Fibroblast of skin of scalp (primary cell): ENCODE measurements at regions not wholly inside any gene's neighbourhood (a gene's known extent, or its start where the extent isn't known, plus 50 kb on each side); places are given as distances from the start of the nearest gene placed in this dataset.

Source experiments
- DNase-seq: peaks from one replicate; pipeline ENCODE4 v3.0.0-alpha.2; 2013

DNA sequence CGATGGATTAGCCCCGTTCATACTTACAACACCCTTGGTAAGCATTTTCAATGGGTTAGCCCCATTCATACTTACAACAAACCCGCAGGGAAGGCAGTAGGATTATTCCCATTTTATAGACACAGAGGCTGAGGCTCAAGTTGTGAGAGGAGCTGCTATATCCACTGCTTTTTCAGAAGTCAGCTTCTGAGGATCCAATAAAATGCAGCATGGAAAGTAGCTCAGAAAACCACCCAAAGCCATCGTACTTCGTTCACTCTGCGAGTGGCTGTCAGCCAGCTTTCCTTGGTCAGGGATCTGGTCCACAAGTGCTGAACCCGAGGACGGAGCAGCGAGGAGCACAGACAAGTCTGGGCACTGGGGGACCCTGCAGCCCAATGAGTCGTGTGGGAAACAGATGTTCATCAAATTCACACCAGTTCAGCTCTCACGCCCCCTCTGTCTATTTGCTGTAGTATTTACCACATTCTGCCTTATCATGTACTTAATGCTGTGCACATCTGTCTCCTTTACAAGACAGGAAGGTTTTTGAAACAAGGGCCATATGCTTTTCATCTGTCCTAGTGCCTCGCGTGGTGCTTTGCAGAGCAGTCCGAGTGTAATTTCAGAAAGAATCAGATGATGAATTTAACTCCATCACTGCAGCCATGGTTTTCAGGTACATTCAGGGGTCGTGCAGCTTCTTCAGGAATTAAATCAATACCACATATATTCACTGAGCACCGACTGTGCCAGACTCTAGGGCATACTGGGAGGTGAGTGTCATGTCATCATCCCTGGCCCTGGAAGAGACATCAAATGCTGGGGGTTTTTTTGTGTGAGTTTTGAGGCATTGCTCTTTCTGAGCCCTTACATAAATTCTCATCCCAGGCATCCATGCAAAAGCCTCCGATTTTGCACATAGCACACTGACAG lies 256.9 kb downstream of the CDH26 start:
- DNase-seq: no peak

- no peak for DNase-seq
Measured at GRCh38 chr20:60215816-60216730, 257.9 kb downstream of the CDH26 start.

GRCh38 chr20:60219231-60219630 lies 261.0 kb downstream of the CDH26 start:
- DNase-seq: no peak

- DNase-seq: peak; percentile 48
Measured at GRCh38 chr20:60219984-60220562, 261.9 kb downstream of the CDH26 start.

DNA sequence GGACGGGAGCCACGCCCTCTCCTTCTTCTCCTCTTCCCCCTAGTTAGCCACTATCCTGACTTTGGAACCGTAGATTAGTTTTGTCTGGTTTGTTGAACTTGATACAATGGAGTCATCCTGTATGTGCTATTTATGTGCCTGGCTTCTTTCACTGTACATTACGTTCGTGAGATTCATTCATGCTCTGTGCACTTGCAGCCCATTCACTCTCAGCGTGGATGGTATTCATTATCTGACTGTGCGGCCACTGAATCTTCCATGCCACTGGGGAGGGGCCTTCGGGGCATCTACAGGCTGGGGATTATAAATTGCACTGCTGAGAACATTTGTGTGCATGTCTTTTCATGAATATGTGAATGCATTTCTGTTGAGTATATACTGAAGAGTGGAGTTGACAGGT lies 262.5 kb downstream of the CDH26 start:
- DNase-seq: no peak

DNA sequence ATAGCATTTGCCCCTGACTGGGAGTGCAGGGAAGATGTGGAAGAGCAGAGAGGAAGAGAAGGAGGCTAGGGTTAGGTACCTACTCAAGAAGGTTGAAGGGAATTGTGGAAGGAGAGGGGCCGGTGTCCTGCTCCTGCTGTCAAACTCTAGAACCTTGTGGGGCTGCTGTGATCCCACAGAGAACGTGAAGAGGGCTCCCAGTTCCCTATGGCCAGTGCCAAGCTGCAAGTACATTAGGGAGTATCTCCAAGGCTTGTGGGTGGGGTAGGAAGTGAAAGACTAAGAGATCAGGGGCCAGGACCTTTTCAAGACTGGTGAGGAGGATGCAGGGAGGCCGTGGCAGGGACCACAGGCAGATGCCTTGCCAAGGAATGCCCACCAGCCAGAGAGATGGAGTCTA lies 263.4 kb downstream of the CDH26 start:
- DNase-seq: no peak

GRCh38 chr20:60222497-60222896 lies 264.3 kb downstream of the CDH26 start:
- no peak for DNase-seq

GRCh38 chr20:60223174-60223573 lies 265.0 kb downstream of the CDH26 start:
- no peak for DNase-seq

- peak; percentile 36 for DNase-seq
Measured at GRCh38 chr20:60224914-60225313, 266.7 kb downstream of the CDH26 start.

GRCh38 chr20:60228255-60228654 lies 270.0 kb downstream of the CDH26 start:
- DNase-seq: no peak

DNA sequence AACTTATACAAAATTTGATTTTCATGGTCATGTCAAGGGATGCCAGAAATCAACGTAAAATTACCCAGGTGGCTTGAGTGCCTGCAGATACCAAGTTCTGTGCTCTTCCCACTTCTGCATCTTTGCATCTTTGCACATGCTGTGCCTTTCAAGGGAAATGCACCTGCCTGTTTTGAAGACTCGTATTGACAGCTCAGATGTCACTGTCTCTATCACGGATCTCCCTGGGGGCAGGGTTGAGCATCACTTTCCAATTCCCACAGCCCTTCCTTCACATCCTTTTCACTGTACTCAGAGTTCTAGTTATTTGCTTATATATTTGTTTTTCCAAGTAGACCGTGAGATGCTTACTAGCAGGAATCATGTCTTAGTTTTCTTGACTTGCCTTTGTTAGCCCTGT lies 274.2 kb downstream of the CDH26 start:
- no peak for DNase-seq

GRCh38 chr20:60233018-60233630 lies 274.9 kb downstream of the CDH26 start:
- DNase-seq: peak; percentile 79

DNA sequence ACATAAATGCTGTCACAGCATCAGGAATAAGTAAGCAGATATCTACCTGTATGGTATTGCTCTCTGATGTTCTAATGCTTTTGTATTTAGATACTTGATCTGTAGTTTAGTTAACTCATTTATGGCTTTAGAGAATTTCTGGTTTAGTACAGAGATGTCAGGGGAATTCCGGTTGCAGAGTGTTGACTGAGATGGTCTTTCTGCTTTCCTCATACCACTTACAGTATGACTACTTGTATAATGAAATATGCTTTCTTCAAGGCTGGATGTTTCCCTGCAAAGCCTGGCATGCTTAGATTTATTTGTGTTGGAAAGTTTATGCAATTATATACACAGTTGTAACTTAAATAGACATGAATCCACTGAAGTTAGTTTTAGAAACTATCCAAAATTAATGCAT lies 278.4 kb downstream of the CDH26 start:
- DNase-seq: peak; percentile 17

DNA sequence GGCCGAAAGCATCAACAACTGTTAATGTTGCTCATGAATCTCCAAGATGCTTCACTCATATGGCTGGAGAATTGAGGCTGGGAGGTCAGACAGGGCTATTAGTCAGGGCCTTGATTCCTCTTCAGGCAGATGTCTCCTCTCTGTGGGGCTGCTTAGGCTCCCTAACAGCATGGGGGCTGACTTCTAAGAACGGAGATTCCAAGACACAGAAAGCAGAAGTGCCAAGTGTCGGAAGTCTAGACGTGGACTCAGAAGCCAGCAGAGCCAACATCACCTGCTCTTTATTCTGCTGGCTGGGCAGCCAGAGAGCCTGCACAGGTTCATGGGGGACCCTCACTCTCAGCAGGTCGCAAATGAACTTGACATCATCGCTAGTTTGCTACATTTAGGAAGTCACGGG lies 279.8 kb downstream of the CDH26 start:
- no peak for DNase-seq

DNA sequence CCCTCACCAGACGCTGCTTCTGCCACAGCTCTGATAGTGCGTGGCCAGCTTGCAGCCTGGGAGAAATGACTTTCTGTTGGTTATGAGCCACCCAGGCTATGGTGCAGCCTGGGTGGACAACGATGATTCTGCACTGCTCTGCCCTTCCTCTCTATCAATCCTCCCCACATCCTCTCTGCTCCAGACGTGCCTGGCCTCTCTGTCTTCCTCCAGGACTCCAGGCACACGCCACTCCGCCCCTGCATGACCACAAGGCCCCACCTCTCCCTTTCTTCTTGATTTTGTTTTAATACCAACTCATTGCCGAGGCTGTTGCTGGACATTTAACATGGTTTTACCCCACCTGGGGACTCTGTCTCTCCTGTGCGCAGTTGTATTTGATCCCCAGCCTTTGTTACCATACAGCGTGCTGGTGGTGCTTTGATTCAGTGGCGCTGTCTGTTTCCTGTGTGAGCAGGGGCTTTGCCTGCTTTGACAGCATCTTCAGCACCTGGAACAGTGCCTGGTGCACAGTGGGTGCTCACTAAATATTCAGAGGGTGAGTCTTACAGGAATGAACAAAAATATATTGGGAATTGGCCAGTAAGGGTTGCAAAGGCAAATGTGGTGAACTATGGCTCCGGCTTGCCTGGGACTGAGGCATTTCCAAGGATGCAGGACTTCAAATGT lies 280.9 kb downstream of the CDH26 start:
- peak; percentile 45 for DNase-seq

- no peak for DNase-seq
Measured at GRCh38 chr20:60239956-60240355, 281.7 kb downstream of the CDH26 start.

DNA sequence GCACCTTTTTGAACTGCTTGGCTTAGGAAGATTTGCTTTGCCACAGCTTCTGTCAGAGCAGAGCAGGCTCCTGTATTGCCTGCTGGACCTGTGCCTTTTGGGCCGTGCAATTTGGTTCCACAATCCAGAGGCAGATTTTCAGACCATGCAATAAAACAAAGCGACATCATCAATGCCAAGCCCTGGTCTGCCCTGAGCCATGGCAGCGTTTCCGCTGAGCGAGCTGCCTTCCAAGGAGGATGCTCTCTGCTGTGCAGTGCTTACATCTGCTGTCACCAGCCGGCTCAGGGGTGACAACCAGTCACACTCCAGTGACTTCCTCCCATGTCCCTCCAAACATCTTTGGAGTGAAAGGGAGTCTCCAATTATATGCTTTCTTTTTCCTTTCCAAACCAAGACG lies 282.2 kb downstream of the CDH26 start:
- no peak for DNase-seq

DNA sequence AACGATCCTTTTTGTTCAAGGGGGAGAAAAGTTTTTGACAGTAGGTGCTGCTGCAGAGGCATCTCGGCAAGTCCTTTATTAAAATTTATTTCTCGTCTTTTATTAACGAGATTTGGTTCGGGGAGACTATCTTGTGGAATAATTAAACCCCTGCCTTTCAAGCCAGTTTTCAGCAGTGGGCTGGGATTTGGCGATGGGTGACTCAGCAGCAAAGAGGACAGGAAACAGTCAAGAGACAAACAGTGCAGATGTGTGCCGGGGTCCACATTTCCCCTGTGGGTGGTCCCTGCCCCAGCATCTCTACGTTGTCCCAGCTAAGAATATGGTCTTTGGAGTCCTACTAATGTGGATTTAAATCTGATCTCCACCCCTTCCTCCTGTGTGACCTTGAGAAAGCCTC lies 282.8 kb downstream of the CDH26 start:
- DNase-seq: no peak

- DNase-seq: peak; percentile 70
Measured at GRCh38 chr20:60242836-60243505, 284.7 kb downstream of the CDH26 start.

GRCh38 chr20:60244373-60245146 lies 286.3 kb downstream of the CDH26 start:
- DNase-seq: no peak

DNA sequence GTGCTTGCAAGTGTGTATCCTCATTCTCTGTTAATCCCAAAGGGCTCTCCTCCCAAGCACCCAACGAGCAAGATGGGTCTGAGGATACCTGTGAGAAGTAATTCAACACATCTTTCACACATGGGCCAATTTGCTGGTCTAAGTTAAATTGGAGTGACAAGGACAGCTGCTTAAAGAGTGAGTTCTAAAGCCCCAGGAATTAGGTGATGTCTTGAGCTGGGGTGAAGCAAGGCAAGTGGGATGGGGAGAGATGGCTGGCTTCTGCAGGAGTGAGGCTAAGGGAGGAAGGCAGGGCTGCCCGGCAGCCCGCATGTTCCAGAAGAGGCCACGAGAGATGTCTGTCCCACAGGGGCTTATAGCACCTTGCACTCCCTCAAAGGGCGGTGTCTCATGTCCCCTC lies 288.5 kb downstream of the CDH26 start:
- no peak for DNase-seq
